RWPE1 (cell line): ENCODE measurements at regions not wholly inside any gene's neighbourhood (a gene's known extent, or its start where the extent isn't known, plus 50 kb on each side); places are given as distances from the start of the nearest gene placed in this dataset.
A peak's percentile ranks its signal among the peaks of the same experiment; 100 is the strongest.

ENCODE experiments used
- CTCF ChIA-PET: fragments of 350-600 bp; sonication (Branson Sonifier 250); formaldehyde crosslinking; extraction: SDS; loops from one replicate; lab custom pipeline; 2021; lab: Yijun Ruan, JAX
- POLR2A ChIA-PET: fragments of 400-600 bp; formaldehyde crosslinking; extraction: SDS; loops from one replicate; lab custom pipeline; 2020; ENCODE audit warnings: antibody characterized with exemption; ENCODE audit not compliant: low non-redundant PET; lab: Yijun Ruan, JAX
- DNase-seq: peaks from one replicate; pipeline ENCODE4 v3.0.0; 2012; ENCODE audit warnings: low spot score
- H3K27ac ChIP-seq: fragments of 450-650 bp; 2 replicates; pipeline ENCODE4 v1.5.1; 2017
- CTCF ChIP-seq: fragments of 450-650 bp; conservative IDR thresholded peaks from 2 replicates; pipeline ENCODE4 v1.5.1; 2017; ENCODE audit warnings: low read depth, mild to moderate bottlenecking

GRCh38 chr12:22765421-22766130 lies 140.6 kb downstream of the ETNK1 start:
- POLR2A ChIA-PET = no interaction called here
- CTCF ChIA-PET = interaction anchor here (0.5 kb wide), 1 partner anchor 221 kb away, joined by 3 read pairs; no protein-coding TSS in a partner anchor
- no peak for TF ChIP-seq CTCF
- H3K27ac ChIP-seq = no peak overlapping the region
- DNase-seq = no peak

- DNase-seq = no peak
- no peak for TF ChIP-seq CTCF
Observed at GRCh38 chr12:22766911-22767420, 142.0 kb downstream of the ETNK1 start.

DNA sequence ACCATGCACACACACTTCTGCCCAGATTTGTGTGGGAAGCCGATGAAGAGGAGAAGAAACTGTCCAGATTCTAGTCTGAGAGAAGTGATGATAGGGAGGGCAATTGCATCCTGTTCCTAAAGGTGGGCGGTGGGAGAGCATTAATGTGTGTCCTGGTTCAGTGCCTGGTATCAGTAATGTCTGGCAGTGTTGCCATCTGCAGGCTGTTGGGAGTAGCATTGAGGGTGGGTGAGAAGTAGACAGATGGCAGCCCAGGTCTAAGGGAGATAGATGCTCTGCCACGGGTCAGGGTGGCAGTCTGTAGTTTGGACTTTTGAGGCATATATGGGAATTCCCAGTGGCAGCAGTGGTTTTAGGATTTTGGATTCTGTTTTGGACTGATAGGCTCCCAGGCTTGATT lies 156.4 kb downstream of the ETNK1 start:
- DNase-seq = no peak
- POLR2A ChIA-PET = no interaction called here
- no peak for TF ChIP-seq CTCF
- no peak overlapping the region for H3K27ac ChIP-seq
- CTCF ChIA-PET = interaction anchor here (0.7 kb wide), 2 partner anchors 92 to 1281 kb away, joined by 3 to 4 read pairs; no protein-coding TSS in a partner anchor

More at GRCh38 chr12:22766911-22767420, 142.0 kb downstream of the ETNK1 start:
- ChIA-PET POLR2A (no interaction called here), CTCF (no interaction called here)
- H3K27ac ChIP-seq = no peak overlapping the region

DNA sequence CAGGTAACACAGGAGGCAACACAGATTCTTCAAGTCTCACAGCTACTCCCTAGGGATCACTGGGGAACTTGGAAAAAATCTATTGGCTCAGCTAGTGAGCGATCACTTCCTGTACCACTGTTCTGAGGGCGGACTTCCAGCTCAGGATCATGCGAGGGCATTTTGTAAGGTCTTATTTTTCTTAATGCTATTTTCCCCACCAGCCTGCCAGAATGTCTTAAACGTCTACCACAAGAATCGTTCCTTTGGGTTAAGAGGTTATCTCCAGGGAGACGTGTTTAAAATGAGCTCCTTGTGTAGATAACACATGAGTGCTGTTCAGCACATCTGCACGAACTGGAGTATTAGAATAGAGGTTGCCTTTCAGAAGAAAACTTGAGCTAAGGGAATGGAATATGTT lies 162.6 kb downstream of the ETNK1 start:
- TF ChIP-seq CTCF = no peak
- CTCF ChIA-PET = no interaction called here
- H3K27ac ChIP-seq = no peak overlapping the region
- DNase-seq = no peak
- POLR2A ChIA-PET = no interaction called here

DNA sequence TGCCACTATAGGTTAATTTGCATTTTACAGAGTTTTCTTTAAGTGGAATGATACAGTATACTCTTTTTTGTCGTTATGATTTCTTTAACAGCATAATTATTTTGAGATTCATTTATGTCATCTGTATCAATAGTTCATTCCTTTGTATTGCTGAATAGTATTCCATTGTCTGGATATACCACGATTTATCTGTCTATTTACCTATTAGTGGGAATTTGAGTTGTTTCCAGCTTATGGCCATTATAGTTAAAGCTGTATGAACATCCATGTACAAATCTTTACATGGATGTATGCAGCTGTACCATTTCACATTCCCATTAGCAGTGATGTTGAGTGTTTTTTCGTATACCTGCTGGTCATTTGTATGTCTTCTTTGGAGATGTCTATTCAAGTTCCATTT lies 163.9 kb downstream of the ETNK1 start:
- no peak overlapping the region for H3K27ac ChIP-seq
- no peak for TF ChIP-seq CTCF
- no peak for DNase-seq
- CTCF ChIA-PET = no interaction called here
- POLR2A ChIA-PET = no interaction called here

- peak; percentile 1 for DNase-seq
- no peak overlapping the region for H3K27ac ChIP-seq
- ChIA-PET POLR2A (no interaction called here), CTCF (no interaction called here)
- no peak for TF ChIP-seq CTCF
Observed at GRCh38 chr12:22792138-22792537, 167.2 kb downstream of the ETNK1 start.
